Endodermal cell (in vitro differentiated cells): ENCODE measurements at regions not wholly inside any gene's neighbourhood (a gene's known extent, or its start where the extent isn't known, plus 50 kb on each side); places are given as distances from the start of the nearest gene placed in this dataset.

Source experiments
- DNase-seq: peaks from one replicate; pipeline ENCODE4 v3.0.0-alpha.2; 2017
- H3K27ac ChIP-seq: 2 replicates; pipeline ENCODE4 v1.5.1; 2013; ENCODE audit warnings: mild to moderate bottlenecking, low read depth, low read length, moderate library complexity
- H3K27me3 ChIP-seq: 2 replicates; pipeline ENCODE4 v1.6.1; 2013; ENCODE audit warnings: mild to moderate bottlenecking, low read length, moderate library complexity; ENCODE audit not compliant: insufficient read depth, control insufficient read depth, poor library complexity, severe bottlenecking
- H3K36me3 ChIP-seq: 2 replicates; pipeline ENCODE4 v1.7.0; 2013; ENCODE audit warnings: mild to moderate bottlenecking, low read length, moderate library complexity; ENCODE audit not compliant: control insufficient read depth, insufficient read depth
- H3K4me1 ChIP-seq: one replicate; pipeline ENCODE4 v1.7.0; 2013; ENCODE audit warnings: low read length; ENCODE audit not compliant: control insufficient read depth, insufficient read depth
- H3K4me3 ChIP-seq: 2 replicates; pipeline ENCODE4 v1.5.1; 2013; ENCODE audit warnings: mild to moderate bottlenecking, low read length, moderate library complexity
- H3K9ac ChIP-seq: 2 replicates; pipeline ENCODE4 v1.6.1; 2013; ENCODE audit warnings: mild to moderate bottlenecking, low read length, moderate library complexity; ENCODE audit not compliant: poor library complexity, severe bottlenecking; ENCODE audit errors: extremely low read depth
- H3K9me3 ChIP-seq: 2 replicates; pipeline ENCODE4 v1.6.1; 2013; ENCODE audit warnings: mild to moderate bottlenecking, low read length, moderate library complexity; ENCODE audit not compliant: control insufficient read depth
- H3K27ac Mint-ChIP-seq: 2 replicates; pipeline ENCODE4 v1.8.0; 2020; ENCODE audit warnings: mixed read lengths
- H3K27me3 Mint-ChIP-seq: 2 replicates; pipeline ENCODE4 v1.8.0; 2021; ENCODE audit warnings: mild to moderate bottlenecking, mixed read lengths; ENCODE audit not compliant: insufficient read depth
- H3K36me3 Mint-ChIP-seq: 2 replicates; pipeline ENCODE4 v1.8.0; 2020; ENCODE audit warnings: low read depth, mixed read lengths
- H3K4me1 Mint-ChIP-seq: 2 replicates; pipeline ENCODE4 v1.8.0; 2020; ENCODE audit warnings: mixed read lengths
- H3K4me3 Mint-ChIP-seq: 2 replicates; pipeline ENCODE4 v1.8.0; 2020; ENCODE audit warnings: mild to moderate bottlenecking, moderate library complexity, mixed read lengths
- H3K9me3 Mint-ChIP-seq: 2 replicates; pipeline ENCODE4 v1.8.0; 2020; ENCODE audit warnings: mild to moderate bottlenecking, mixed read lengths
- CTCF ChIP-seq: fragments of 200-600 bp; sonication (generic); conservative IDR thresholded peaks from 2 replicates; pipeline ENCODE4 v1.5.0; 2021; ENCODE audit warnings: antibody characterized with exemption, mild to moderate bottlenecking
- WGBS, 2 experiments: methylation state at CpG; one replicate each; pipeline versions ENCODE4 v1.1.5 to v1.1.7; 2013; ENCODE audit warnings: missing lambda C conversion rate in 2 of 2, mixed read lengths in 1 of 2; ENCODE audit not compliant: insufficient coverage in 1 of 2, insufficient read length in 1 of 2; 5-methylcytosine and 5-hydroxymethylcytosine counted together

GRCh38 chr2:43154685-43155084, 71.7 kb downstream of the ZFP36L2 start:
- H3K4me1 Mint-ChIP-seq, result peaks cover 13% of the 10 kb centered on the region
- H3K27me3 Mint-ChIP-seq, result no peaks in the 10 kb centered on the region
- no peak overlapping the region for H3K9ac ChIP-seq
- WGBS, 2 experiments, result 71 to 85% methylated on average over 1 to 5 of the region's 5 CpGs
- H3K36me3 Mint-ChIP-seq, result no peaks in the 10 kb centered on the region
- H3K9me3 ChIP-seq, result no peaks in the 10 kb centered on the region
- no peak for DNase-seq
- no peak for TF ChIP-seq CTCF
- no peaks in the 10 kb centered on the region for H3K4me1 ChIP-seq
- H3K36me3 ChIP-seq, result no peaks in the 10 kb centered on the region
- no peak overlapping the region for H3K27ac Mint-ChIP-seq
- H3K4me3 ChIP-seq, result no peak overlapping the region
- no peaks in the 10 kb centered on the region for H3K27me3 ChIP-seq
- no peaks in the 10 kb centered on the region for H3K9me3 Mint-ChIP-seq
- no peak overlapping the region for H3K4me3 Mint-ChIP-seq
- no peak overlapping the region for H3K27ac ChIP-seq

DNA sequence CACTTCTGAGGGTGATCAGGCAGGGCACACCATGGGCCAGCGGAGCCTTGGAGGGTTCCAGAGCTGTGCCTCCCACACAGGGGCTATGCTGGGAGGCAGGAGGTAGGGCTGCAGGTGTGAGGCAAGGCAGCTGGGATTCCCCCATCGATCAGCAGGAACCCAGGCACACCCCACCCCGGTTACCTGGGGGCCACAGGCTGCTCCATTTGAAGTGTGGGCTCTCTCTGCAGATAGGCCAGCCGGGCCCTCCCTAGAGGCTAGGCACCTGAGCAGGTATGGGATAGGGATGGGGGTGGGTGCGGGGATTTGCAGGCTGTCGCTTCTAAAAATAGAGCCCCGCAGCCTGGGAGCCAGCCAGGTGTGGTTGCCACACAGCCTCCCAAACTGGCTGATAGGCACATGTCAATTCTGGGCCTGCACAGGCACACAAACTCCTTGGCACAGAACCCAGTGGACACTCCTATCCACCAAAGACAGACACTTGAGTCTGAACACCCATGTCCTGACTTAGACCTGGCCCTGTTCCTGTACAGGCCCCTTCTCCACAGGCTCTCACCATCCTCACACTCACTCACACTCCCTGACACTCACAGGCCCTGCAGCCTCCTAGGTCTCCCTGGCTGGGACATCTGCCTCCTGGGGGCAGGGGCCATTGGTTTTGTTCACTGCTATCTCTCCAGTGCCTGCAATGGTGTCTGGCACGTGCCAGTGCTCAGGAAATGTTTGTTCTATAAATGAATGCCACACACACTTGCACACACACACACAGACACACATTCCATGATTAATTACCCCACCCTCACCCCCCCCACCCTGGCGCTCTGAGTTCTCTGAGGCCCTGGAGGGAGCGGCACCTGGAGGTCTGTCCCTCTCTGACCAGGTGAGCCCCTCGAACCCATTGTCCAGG, 73.4 kb downstream of the ZFP36L2 start:
- H3K27ac Mint-ChIP-seq, result no peak overlapping the region
- no peak overlapping the region for H3K9ac ChIP-seq
- no peaks in the 10 kb centered on the region for H3K27me3 ChIP-seq
- H3K36me3 ChIP-seq, result no peaks in the 10 kb centered on the region
- H3K27me3 Mint-ChIP-seq, result no peaks in the 10 kb centered on the region
- DNase-seq, result no peak
- H3K9me3 ChIP-seq, result no peaks in the 10 kb centered on the region
- H3K9me3 Mint-ChIP-seq, result no peaks in the 10 kb centered on the region
- H3K27ac ChIP-seq, result no peak overlapping the region
- no peaks in the 10 kb centered on the region for H3K36me3 Mint-ChIP-seq
- TF ChIP-seq CTCF, result no peak
- no peaks in the 10 kb centered on the region for H3K4me1 ChIP-seq
- 89 to 100% methylated on average over 1 to 11 of the region's 11 CpGs for WGBS, 2 experiments
- H3K4me1 Mint-ChIP-seq, result peaks cover 5% of the 10 kb centered on the region
- no peak overlapping the region for H3K4me3 Mint-ChIP-seq
- H3K4me3 ChIP-seq, result no peak overlapping the region

DNA sequence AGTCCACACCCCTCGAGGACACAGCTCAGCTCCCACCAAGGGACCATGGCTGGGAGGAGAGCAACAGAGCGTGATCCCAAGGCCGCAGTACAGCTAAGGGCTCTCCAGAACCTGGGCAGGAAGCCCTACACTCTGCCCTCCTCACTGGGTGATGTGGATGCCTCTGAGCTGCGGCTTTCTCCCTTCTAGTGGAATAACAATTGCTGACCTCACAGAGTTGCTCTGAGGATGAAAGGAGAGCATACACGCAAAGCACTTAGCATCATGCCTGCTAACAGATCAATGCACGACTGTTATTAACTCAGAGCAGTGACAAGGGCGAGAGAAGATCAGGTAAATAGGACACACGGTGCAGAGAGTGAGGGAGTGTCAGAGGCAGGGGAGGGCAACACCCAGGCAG, 74.2 kb downstream of the ZFP36L2 start:
- Histone ChIP-seq H3K4me3 (no peak overlapping the region), H3K9ac (no peak overlapping the region), H3K27me3 (no peaks in the 10 kb centered on the region), H3K27ac (no peak overlapping the region), H3K36me3 (no peaks in the 10 kb centered on the region), H3K4me1 (no peaks in the 10 kb centered on the region), H3K9me3 (no peaks in the 10 kb centered on the region)
- Mint-ChIP-seq H3K27ac (no peak overlapping the region), H3K4me1 (peaks cover 5% of the 10 kb centered on the region), H3K27me3 (no peaks in the 10 kb centered on the region), H3K9me3 (no peaks in the 10 kb centered on the region), H3K36me3 (no peaks in the 10 kb centered on the region), H3K4me3 (no peak overlapping the region)
- TF ChIP-seq CTCF, result no peak
- no peak for DNase-seq
- 81 to 85% methylated on average over 5 to 8 of the region's 8 CpGs for WGBS, 2 experiments
